ENCODE measurements at regions not wholly inside any gene's neighbourhood (a gene's known extent, or its start where the extent isn't known, plus 50 kb on each side); places are given as distances from the start of the nearest gene placed in this dataset.

DNA sequence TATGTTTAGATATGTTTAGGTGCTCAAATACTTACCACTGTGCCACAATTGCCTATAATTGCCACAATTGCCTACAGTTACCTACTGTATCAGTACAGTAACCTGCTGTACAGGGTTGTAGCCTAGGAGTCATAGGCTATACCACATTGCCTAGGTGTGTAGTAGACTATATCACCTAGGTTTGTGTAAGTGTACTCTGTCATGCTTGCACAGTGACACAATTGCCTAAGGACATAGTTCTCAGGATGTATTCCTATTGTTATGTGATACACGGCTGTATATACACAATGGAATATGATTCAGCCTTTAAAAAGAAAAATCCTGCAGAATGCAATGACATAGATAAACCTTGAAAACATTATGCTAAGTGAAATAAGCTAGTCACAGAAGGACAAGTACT, 264.8 kb downstream of the RAP2B start:
- CTCF ChIA-PET, result no interaction called here
- POLR2A ChIA-PET, result no interaction called here
- DNase-seq (ENCODE audit: low spot score), result no peak
- ATAC-seq, result no peak
- Mint-ChIP-seq H3K27me3 (ENCODE audit: low read depth) (no peaks in the 10 kb centered on the region; the same call in 1 of the 2 replicates), H3K4me1 (no peaks in the 10 kb centered on the region), H3K9me3 (peaks cover 40% of the 10 kb centered on the region), H3K36me3 (peaks cover 27% of the 10 kb centered on the region), H3K27ac (no peak overlapping the region), H3K4me3 (no peak overlapping the region)
- no peak for TF ChIP-seq NFYB (CRISPR knock-in tag; conservative IDR thresholded peaks at IDR 0.05; ENCODE audit: low read depth)
- no peak for TF ChIP-seq TP53 (CRISPR knock-in tag; IDR thresholded peaks at IDR 0.05)
- TF ChIP-seq ZNF138 (CRISPR knock-in tag; conservative IDR thresholded peaks at IDR 0.05), result no peak
- TF ChIP-seq, protein P1, sequence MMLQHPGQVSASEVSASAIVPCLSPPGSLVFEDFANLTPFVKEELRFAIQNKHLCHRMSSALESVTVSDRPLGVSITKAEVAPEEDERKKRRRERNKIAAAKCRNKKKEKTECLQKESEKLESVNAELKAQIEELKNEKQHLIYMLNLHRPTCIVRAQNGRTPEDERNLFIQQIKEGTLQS (CRISPR knock-in tag; conservative IDR thresholded peaks at IDR 0.05), result no peak
- TF ChIP-seq, protein P2, sequence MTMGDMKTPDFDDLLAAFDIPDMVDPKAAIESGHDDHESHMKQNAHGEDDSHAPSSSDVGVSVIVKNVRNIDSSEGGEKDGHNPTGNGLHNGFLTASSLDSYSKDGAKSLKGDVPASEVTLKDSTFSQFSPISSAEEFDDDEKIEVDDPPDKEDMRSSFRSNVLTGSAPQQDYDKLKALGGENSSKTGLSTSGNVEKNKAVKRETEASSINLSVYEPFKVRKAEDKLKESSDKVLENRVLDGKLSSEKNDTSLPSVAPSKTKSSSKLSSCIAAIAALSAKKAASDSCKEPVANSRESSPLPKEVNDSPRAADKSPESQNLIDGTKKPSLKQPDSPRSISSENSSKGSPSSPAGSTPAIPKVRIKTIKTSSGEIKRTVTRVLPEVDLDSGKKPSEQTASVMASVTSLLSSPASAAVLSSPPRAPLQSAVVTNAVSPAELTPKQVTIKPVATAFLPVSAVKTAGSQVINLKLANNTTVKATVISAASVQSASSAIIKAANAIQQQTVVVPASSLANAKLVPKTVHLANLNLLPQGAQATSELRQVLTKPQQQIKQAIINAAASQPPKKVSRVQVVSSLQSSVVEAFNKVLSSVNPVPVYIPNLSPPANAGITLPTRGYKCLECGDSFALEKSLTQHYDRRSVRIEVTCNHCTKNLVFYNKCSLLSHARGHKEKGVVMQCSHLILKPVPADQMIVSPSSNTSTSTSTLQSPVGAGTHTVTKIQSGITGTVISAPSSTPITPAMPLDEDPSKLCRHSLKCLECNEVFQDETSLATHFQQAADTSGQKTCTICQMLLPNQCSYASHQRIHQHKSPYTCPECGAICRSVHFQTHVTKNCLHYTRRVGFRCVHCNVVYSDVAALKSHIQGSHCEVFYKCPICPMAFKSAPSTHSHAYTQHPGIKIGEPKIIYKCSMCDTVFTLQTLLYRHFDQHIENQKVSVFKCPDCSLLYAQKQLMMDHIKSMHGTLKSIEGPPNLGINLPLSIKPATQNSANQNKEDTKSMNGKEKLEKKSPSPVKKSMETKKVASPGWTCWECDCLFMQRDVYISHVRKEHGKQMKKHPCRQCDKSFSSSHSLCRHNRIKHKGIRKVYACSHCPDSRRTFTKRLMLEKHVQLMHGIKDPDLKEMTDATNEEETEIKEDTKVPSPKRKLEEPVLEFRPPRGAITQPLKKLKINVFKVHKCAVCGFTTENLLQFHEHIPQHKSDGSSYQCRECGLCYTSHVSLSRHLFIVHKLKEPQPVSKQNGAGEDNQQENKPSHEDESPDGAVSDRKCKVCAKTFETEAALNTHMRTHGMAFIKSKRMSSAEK (CRISPR knock-in tag; IDR thresholded peaks at IDR 0.05; ENCODE audit: borderline replicate concordance), result no peak
- no peak for TF ChIP-seq ZNF232 (CRISPR knock-in tag; IDR thresholded peaks at IDR 0.05)
- TF ChIP-seq, protein P3, sequence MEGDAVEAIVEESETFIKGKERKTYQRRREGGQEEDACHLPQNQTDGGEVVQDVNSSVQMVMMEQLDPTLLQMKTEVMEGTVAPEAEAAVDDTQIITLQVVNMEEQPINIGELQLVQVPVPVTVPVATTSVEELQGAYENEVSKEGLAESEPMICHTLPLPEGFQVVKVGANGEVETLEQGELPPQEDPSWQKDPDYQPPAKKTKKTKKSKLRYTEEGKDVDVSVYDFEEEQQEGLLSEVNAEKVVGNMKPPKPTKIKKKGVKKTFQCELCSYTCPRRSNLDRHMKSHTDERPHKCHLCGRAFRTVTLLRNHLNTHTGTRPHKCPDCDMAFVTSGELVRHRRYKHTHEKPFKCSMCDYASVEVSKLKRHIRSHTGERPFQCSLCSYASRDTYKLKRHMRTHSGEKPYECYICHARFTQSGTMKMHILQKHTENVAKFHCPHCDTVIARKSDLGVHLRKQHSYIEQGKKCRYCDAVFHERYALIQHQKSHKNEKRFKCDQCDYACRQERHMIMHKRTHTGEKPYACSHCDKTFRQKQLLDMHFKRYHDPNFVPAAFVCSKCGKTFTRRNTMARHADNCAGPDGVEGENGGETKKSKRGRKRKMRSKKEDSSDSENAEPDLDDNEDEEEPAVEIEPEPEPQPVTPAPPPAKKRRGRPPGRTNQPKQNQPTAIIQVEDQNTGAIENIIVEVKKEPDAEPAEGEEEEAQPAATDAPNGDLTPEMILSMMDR (IDR thresholded peaks at IDR 0.05), result no peak
- TF ChIP-seq ATF1 (CRISPR knock-in tag; IDR thresholded peaks at IDR 0.05), result no peak
- no peak for TF ChIP-seq FOXP4 (CRISPR knock-in tag; IDR thresholded peaks at IDR 0.05)
- no peak for TF ChIP-seq PRDM15 (CRISPR knock-in tag; IDR thresholded peaks at IDR 0.05)
- TF ChIP-seq, protein P4, sequence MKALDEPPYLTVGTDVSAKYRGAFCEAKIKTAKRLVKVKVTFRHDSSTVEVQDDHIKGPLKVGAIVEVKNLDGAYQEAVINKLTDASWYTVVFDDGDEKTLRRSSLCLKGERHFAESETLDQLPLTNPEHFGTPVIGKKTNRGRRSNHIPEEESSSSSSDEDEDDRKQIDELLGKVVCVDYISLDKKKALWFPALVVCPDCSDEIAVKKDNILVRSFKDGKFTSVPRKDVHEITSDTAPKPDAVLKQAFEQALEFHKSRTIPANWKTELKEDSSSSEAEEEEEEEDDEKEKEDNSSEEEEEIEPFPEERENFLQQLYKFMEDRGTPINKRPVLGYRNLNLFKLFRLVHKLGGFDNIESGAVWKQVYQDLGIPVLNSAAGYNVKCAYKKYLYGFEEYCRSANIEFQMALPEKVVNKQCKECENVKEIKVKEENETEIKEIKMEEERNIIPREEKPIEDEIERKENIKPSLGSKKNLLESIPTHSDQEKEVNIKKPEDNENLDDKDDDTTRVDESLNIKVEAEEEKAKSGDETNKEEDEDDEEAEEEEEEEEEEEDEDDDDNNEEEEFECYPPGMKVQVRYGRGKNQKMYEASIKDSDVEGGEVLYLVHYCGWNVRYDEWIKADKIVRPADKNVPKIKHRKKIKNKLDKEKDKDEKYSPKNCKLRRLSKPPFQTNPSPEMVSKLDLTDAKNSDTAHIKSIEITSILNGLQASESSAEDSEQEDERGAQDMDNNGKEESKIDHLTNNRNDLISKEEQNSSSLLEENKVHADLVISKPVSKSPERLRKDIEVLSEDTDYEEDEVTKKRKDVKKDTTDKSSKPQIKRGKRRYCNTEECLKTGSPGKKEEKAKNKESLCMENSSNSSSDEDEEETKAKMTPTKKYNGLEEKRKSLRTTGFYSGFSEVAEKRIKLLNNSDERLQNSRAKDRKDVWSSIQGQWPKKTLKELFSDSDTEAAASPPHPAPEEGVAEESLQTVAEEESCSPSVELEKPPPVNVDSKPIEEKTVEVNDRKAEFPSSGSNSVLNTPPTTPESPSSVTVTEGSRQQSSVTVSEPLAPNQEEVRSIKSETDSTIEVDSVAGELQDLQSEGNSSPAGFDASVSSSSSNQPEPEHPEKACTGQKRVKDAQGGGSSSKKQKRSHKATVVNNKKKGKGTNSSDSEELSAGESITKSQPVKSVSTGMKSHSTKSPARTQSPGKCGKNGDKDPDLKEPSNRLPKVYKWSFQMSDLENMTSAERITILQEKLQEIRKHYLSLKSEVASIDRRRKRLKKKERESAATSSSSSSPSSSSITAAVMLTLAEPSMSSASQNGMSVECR (CRISPR knock-in tag; IDR thresholded peaks at IDR 0.05; ENCODE audit: borderline replicate concordance), result no peak
- TF ChIP-seq, protein P5, sequence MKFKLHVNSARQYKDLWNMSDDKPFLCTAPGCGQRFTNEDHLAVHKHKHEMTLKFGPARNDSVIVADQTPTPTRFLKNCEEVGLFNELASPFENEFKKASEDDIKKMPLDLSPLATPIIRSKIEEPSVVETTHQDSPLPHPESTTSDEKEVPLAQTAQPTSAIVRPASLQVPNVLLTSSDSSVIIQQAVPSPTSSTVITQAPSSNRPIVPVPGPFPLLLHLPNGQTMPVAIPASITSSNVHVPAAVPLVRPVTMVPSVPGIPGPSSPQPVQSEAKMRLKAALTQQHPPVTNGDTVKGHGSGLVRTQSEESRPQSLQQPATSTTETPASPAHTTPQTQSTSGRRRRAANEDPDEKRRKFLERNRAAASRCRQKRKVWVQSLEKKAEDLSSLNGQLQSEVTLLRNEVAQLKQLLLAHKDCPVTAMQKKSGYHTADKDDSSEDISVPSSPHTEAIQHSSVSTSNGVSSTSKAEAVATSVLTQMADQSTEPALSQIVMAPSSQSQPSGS (CRISPR knock-in tag; IDR thresholded peaks at IDR 0.05; ENCODE audit: borderline replicate concordance, low read depth), result no peak
- no peak for TF ChIP-seq CREB1 (CRISPR knock-in tag; IDR thresholded peaks at IDR 0.05)
- no peak for TF ChIP-seq ESRRA (CRISPR knock-in tag; IDR thresholded peaks at IDR 0.05; ENCODE audit: borderline replicate concordance)

Data from WTC11 (cell line).